K562 (cell line): ENCODE measurements at regions not wholly inside any gene's neighbourhood (a gene's known extent, or its start where the extent isn't known, plus 50 kb on each side); places are given as distances from the start of the nearest gene placed in this dataset.

Experiments
- ATAC-seq: fragments of 200-7000 bp; cut with Tn5 transposase; 3 replicates; pipeline ENCODE4 v1.9.1; 2020; ENCODE audit warnings: moderate library complexity
- BruUV-seq: library from RNA; stranded (reverse); fragments of 400-500 nt; replicated peaks from 2 replicates; lab custom pipeline; 2021; lab: Mats Ljungman, UMichigan
- CTCF ChIA-PET: fragments of 300-600 bp; formaldehyde crosslinking; extraction: SDS; loops from one replicate; lab custom pipeline; 2021; ENCODE audit warnings: low intra/inter-chr PET ratio; lab: Yijun Ruan, JAX
- POLR2A ChIA-PET: fragments of 300-600, 350-650 bp; sonication (Branson Sonifier 250); formaldehyde crosslinking; extraction: SDS; loops from one replicate; lab custom pipeline; 2021; ENCODE audit warnings: antibody characterized with exemption, inconsistent platforms; lab: Yijun Ruan, JAX
- DNase-seq, 4 experiments: peaks; one replicate each; pipeline versions ENCODE4 v3.0.0 to v3.0.0-alpha.2; 2011 to 2018; ENCODE audit warnings: low spot score in 3 of 4, mixed read lengths in 3 of 4; ENCODE audit errors: extremely low read depth in 1 of 4
- FAIRE-seq: peaks from 2 replicates; lab custom pipeline; 2011; peaks lifted over from hg19 to GRCh38; lab: Jason Lieb, UNC
- H2AFZ ChIP-seq: 2 replicates; pipeline ENCODE4 v1.6.0; 2011; ENCODE audit warnings: low read depth, low read length, control low read depth, inconsistent platforms
- H3K27ac ChIP-seq: fragments of 200-600 bp; 3 replicates; pipeline ENCODE4 v1.8.0; 2011; ENCODE audit warnings: low read depth, mild to moderate bottlenecking, control low read depth, inconsistent platforms, low read length, moderate library complexity, mixed read lengths; ENCODE audit errors: extremely low read depth
- H3K27me3 ChIP-seq, 2 experiments: fragments of 300-600 bp in 1 of 2; 2 replicates in 1 of 2; 3 replicates in 1 of 2; pipeline versions ENCODE4 v1.6.0 to v1.8.0; 2011; ENCODE audit warnings: inconsistent platforms in 2 of 2, low read length in 2 of 2, mild to moderate bottlenecking in 1 of 2, mixed read lengths in 1 of 2, moderate library complexity in 1 of 2; ENCODE audit not compliant: control insufficient read depth in 2 of 2, insufficient read depth in 2 of 2
- H3K36me3 ChIP-seq: fragments of 300-600 bp; 3 replicates; pipeline ENCODE4 v1.8.0; 2011; ENCODE audit warnings: mild to moderate bottlenecking, low read length, inconsistent platforms; ENCODE audit not compliant: control insufficient read depth, insufficient read depth
- H3K4me1 ChIP-seq, 2 experiments: fragments of 200-600 bp in 1 of 2; replicated peaks in 1 of 2; 2 replicates in 1 of 2; 3 replicates in 1 of 2; pipeline versions ENCODE4 v1.5.1 to v1.8.0; 2011; ENCODE audit warnings: inconsistent platforms in 2 of 2, low read length in 2 of 2, mild to moderate bottlenecking in 1 of 2, mixed read lengths in 1 of 2, moderate library complexity in 1 of 2; ENCODE audit not compliant: control insufficient read depth in 2 of 2, insufficient read depth in 2 of 2
- H3K4me2 ChIP-seq: 2 replicates; pipeline ENCODE4 v1.6.1; 2011; ENCODE audit warnings: low read length, control low read depth, inconsistent platforms, mixed read lengths; ENCODE audit not compliant: insufficient read depth
- H3K4me3 ChIP-seq: fragments of 200-600 bp; sonication (generic), shearing (Covaris generic); 2 replicates; pipeline ENCODE4 v1.5.1; 2016; ENCODE audit warnings: control low read depth, inconsistent platforms
- H3K79me2 ChIP-seq: fragments of 200-600 bp; 3 replicates; pipeline ENCODE4 v1.8.0; 2011; ENCODE audit warnings: low read length, inconsistent platforms; ENCODE audit not compliant: control insufficient read depth, insufficient read depth
- H3K9ac ChIP-seq, 2 experiments: 2 replicates each; pipeline versions ENCODE4 v1.6.0 to v1.6.1; 2011; ENCODE audit warnings: low read depth in 2 of 2, low read length in 2 of 2, control low read depth in 1 of 2, inconsistent platforms in 1 of 2, mild to moderate bottlenecking in 1 of 2, mixed read lengths in 1 of 2; ENCODE audit not compliant: insufficient read depth in 1 of 2
- H3K9me1 ChIP-seq: one replicate; pipeline ENCODE4 v1.6.0; 2011; ENCODE audit warnings: inconsistent platforms, mild to moderate bottlenecking, low read length, moderate library complexity; ENCODE audit not compliant: control insufficient read depth, insufficient read depth
- H3K9me3 ChIP-seq: replicated peaks from 2 replicates; pipeline ENCODE4 v1.5.1; 2011; ENCODE audit warnings: low read depth, low read length, inconsistent platforms; ENCODE audit not compliant: control insufficient read depth, insufficient read depth
- H4K20me1 ChIP-seq: replicated peaks from 2 replicates; pipeline ENCODE4 v1.6.1; 2011; ENCODE audit warnings: low read length, inconsistent platforms, mixed read lengths; ENCODE audit not compliant: control insufficient read depth, insufficient read depth
- E2F8 ChIP-seq: fragments of 450-650 bp; IDR thresholded peaks from 2 replicates; pipeline ENCODE4 v1.7.1; 2018; ENCODE audit warnings: mild to moderate bottlenecking, low read depth; ENCODE audit not compliant: partially characterized antibody
- ETV6 ChIP-seq, 3 experiments: fragments of 150-350 bp in 1 of 3; sonication (generic) in 1 of 3; formaldehyde crosslinking in 1 of 3; IDR thresholded peaks; 2 replicates each; pipeline versions ENCODE4 v1.6.1 to v1.8.0; 2014 to 2022; ENCODE audit warnings: borderline replicate concordance in 2 of 3, low read depth in 2 of 3, antibody characterized with exemption in 1 of 3, low read length in 1 of 3, mild to moderate bottlenecking in 1 of 3, missing genetic modification reagents in 1 of 3
- MAFF ChIP-seq: IDR thresholded peaks from 2 replicates; pipeline ENCODE4 v1.6.1; 2012; ENCODE audit warnings: low read length, improper control_type of control experiment
- MCM5 ChIP-seq: fragments of 450-650 bp; IDR thresholded peaks from 2 replicates; pipeline ENCODE4 v1.6.1; 2016; ENCODE audit warnings: low read depth
- NFRKB ChIP-seq: fragments of 450-650 bp; IDR thresholded peaks from 2 replicates; pipeline ENCODE4 v1.6.1; 2016; ENCODE audit warnings: low read depth
- NONO ChIP-seq, 2 experiments: fragments of 200-400 bp in 1 of 2; fragments of 450-650 bp in 1 of 2; formaldehyde crosslinking in 1 of 2; IDR thresholded peaks; 2 replicates each; pipeline ENCODE4 v1.6.1; 2017; ENCODE audit warnings: low read depth in 2 of 2, mild to moderate bottlenecking in 2 of 2, moderate library complexity in 2 of 2, low read length in 1 of 2
- PML ChIP-seq: IDR thresholded peaks from 2 replicates; pipeline ENCODE4 v1.6.1; 2012; ENCODE audit warnings: low read length, inconsistent platforms
- SAFB ChIP-seq: fragments of 200-400 bp; formaldehyde crosslinking; IDR thresholded peaks from 2 replicates; pipeline ENCODE4 v1.6.1; 2017; ENCODE audit warnings: low read depth, low read length, borderline replicate concordance
- SNRNP70 ChIP-seq: fragments of 200-400 bp; formaldehyde crosslinking; optimal IDR thresholded peaks from 2 replicates; pipeline ENCODE3; 2017; ENCODE audit warnings: low read depth, low read length
- SPI1 ChIP-seq: IDR thresholded peaks from 2 replicates; pipeline ENCODE4 v1.6.1; 2011; ENCODE audit warnings: low read depth, low read length, control low read depth, borderline replicate concordance
- TAF1 ChIP-seq: IDR thresholded peaks from 2 replicates; pipeline ENCODE4 v1.6.1; 2011; ENCODE audit warnings: mild to moderate bottlenecking, low read length, moderate library complexity; ENCODE audit not compliant: insufficient read depth, control insufficient read depth, severe bottlenecking; ENCODE audit errors: extremely low read depth
- THAP7 ChIP-seq: fragments of 250-450 bp; sonication (Bioruptor Pico); IDR thresholded peaks from 2 replicates; pipeline ENCODE4 v1.5.0; 2021
- XRCC5 ChIP-seq: fragments of 200-400 bp; formaldehyde crosslinking; IDR thresholded peaks from 2 replicates; pipeline ENCODE4 v1.6.1; 2017; ENCODE audit warnings: low read depth, mild to moderate bottlenecking, low read length
- ZNF12 ChIP-seq: sonication (generic); formaldehyde crosslinking; IDR thresholded peaks from 2 replicates; pipeline ENCODE4 v1.4.0; 2020; ENCODE audit warnings: mild to moderate bottlenecking, missing genetic modification reagents
- in situ Hi-C: fragments of 300-500 bp; cut with MboI; formaldehyde crosslinking; loops from 4 replicates; pipeline ENCODE4 v1.15.0; 2018; ENCODE audit warnings: inconsistent platforms, mixed read lengths
- intact Hi-C: fragments of 100-400 bp; cut with micrococcal nuclease; formaldehyde crosslinking; loops from 2 replicates; pipeline ENCODE4 v1.14.2; 2022
- TF ChIP-seq, protein P1 (sequence below): fragments of 250-450 bp; sonication (Bioruptor Pico); IDR thresholded peaks from 2 replicates; pipeline ENCODE4 v1.8.0; 2022; ENCODE audit warnings: inconsistent platforms, mild to moderate bottlenecking, moderate library complexity, borderline replicate concordance
- TF ChIP-seq, protein P2 (sequence below): IDR thresholded peaks from 2 replicates; pipeline ENCODE4 v1.6.1; 2014; ENCODE audit warnings: antibody characterized with exemption

- H3K9me3 ChIP-seq = no peaks in the 10 kb centered on the region
- no peak for FAIRE-seq
- BruUV-seq = no TSS peak
- H3K4me1 ChIP-seq = no peaks in the 10 kb centered on the region
- H2AFZ ChIP-seq = no peak overlapping the region
- no peaks in the 10 kb centered on the region for H3K9me1 ChIP-seq
- no peak overlapping the region for H3K4me2 ChIP-seq
- DNase-seq = no peak
- no peaks in the 10 kb centered on the region for H3K27me3 ChIP-seq
- H3K4me3 ChIP-seq = no peak overlapping the region
- CTCF ChIA-PET = no interaction called here
- in situ Hi-C loops (no loop called here), intact Hi-C loops (no loop called here)
- ATAC-seq = no peak
- no peak overlapping the region for H3K9ac ChIP-seq
- H3K36me3 ChIP-seq = no peaks in the 10 kb centered on the region
- H4K20me1 ChIP-seq = no peaks in the 10 kb centered on the region
- H3K79me2 ChIP-seq = no peaks in the 10 kb centered on the region
- H3K27ac ChIP-seq = no peak overlapping the region
- TF ChIP-seq, protein P1, sequence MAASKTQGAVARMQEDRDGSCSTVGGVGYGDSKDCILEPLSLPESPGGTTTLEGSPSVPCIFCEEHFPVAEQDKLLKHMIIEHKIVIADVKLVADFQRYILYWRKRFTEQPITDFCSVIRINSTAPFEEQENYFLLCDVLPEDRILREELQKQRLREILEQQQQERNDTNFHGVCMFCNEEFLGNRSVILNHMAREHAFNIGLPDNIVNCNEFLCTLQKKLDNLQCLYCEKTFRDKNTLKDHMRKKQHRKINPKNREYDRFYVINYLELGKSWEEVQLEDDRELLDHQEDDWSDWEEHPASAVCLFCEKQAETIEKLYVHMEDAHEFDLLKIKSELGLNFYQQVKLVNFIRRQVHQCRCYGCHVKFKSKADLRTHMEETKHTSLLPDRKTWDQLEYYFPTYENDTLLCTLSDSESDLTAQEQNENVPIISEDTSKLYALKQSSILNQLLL (CRISPR knock-in tag) = no peak
- TF ChIP-seq SNRNP70 (no peak), MCM5 (no peak), NFRKB (no peak), MAFF (no peak), SPI1 (no peak), THAP7 (CRISPR knock-in tag) (no peak), E2F8 (no peak), NONO (IDR thresholded peaks at IDR 0.05; ENCODE audit: low read depth in 2 of 2, low read length in 1 of 2) (no peak), ETV6 (IDR thresholded peaks at IDR 0.05; ENCODE audit: borderline replicate concordance in 1 of 2, low read depth in 2 of 2, low read length in 1 of 2) (no peak), ETV6 (CRISPR knock-in tag; IDR thresholded peaks at IDR 0.05; ENCODE audit: borderline replicate concordance) (no peak), TAF1 (no peak), ZNF12 (no peak), XRCC5 (no peak), SAFB (no peak), PML (no peak)
- TF ChIP-seq, protein P2, sequence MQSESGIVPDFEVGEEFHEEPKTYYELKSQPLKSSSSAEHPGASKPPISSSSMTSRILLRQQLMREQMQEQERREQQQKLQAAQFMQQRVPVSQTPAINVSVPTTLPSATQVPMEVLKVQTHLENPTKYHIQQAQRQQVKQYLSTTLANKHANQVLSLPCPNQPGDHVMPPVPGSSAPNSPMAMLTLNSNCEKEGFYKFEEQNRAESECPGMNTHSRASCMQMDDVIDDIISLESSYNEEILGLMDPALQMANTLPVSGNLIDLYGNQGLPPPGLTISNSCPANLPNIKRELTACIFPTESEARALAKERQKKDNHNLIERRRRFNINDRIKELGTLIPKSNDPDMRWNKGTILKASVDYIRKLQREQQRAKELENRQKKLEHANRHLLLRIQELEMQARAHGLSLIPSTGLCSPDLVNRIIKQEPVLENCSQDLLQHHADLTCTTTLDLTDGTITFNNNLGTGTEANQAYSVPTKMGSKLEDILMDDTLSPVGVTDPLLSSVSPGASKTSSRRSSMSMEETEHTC = no peak
- POLR2A ChIA-PET = interaction anchor here (0.7 kb wide), 1 partner anchor 81 kb away, joined by 3 read pairs; no protein-coding TSS in a partner anchor
These were observed 51.3 kb upstream of the DST start for GRCh38 chr6:56694002-56694401.
